H9 (cell line): ENCODE measurements at regions not wholly inside any gene's neighbourhood (a gene's known extent, or its start where the extent isn't known, plus 50 kb on each side); places are given as distances from the start of the nearest gene placed in this dataset.

Experiments
- DNase-seq: peaks from one replicate; pipeline ENCODE4 v3.0.0-alpha.2; 2017
- H2AFZ ChIP-seq: one replicate; pipeline ENCODE4 v1.6.1; 2013; ENCODE audit warnings: mild to moderate bottlenecking, low read length, control low read depth, moderate library complexity
- H2AK5ac ChIP-seq: 2 replicates; pipeline ENCODE4 v1.6.1; 2013; ENCODE audit warnings: low read length, control low read depth, mixed read lengths; ENCODE audit not compliant: insufficient read length
- H2BK120ac ChIP-seq: one replicate; pipeline ENCODE4 v1.6.1; 2013; ENCODE audit warnings: low read depth, mild to moderate bottlenecking, low read length, control low read depth, inconsistent platforms; ENCODE audit not compliant: poor library complexity, severe bottlenecking
- H2BK12ac ChIP-seq: 2 replicates; pipeline ENCODE4 v1.6.1; 2013; ENCODE audit warnings: low read length, control low read depth, mixed read lengths, low read depth; ENCODE audit not compliant: insufficient read length
- H2BK15ac ChIP-seq: 2 replicates; pipeline ENCODE4 v1.6.1; 2013; ENCODE audit warnings: low read depth, low read length, control low read depth
- H2BK20ac ChIP-seq: one replicate; pipeline ENCODE4 v1.6.1; 2013; ENCODE audit warnings: low read depth, mild to moderate bottlenecking, low read length, control low read depth, inconsistent platforms; ENCODE audit not compliant: poor library complexity, severe bottlenecking
- H2BK5ac ChIP-seq: 2 replicates; pipeline ENCODE4 v1.6.1; 2013; ENCODE audit warnings: low read length, control low read depth, mixed read lengths; ENCODE audit not compliant: insufficient read length
- H3K14ac ChIP-seq: 2 replicates; pipeline ENCODE4 v1.6.1; 2013; ENCODE audit warnings: low read length, control low read depth; ENCODE audit not compliant: insufficient read depth
- H3K18ac ChIP-seq: 2 replicates; pipeline ENCODE4 v1.6.1; 2013; ENCODE audit warnings: low read depth, mild to moderate bottlenecking, mixed read lengths, low read length, control low read depth; ENCODE audit not compliant: insufficient read length
- H3K23ac ChIP-seq: 2 replicates; pipeline ENCODE4 v1.6.1; 2013; ENCODE audit warnings: low read length, control low read depth, mixed read lengths, low read depth; ENCODE audit not compliant: insufficient read length
- H3K23me2 ChIP-seq: 2 replicates; pipeline ENCODE4 v1.6.1; 2013; ENCODE audit warnings: low read depth, mild to moderate bottlenecking, mixed read lengths, low read length, control low read depth; ENCODE audit not compliant: insufficient read length, poor library complexity, severe bottlenecking
- H3K27ac ChIP-seq: 2 replicates; pipeline ENCODE4 v1.5.1; 2013; ENCODE audit warnings: low read length, control low read depth, mixed read lengths, low read depth; ENCODE audit not compliant: insufficient read length
- H3K27me3 ChIP-seq: 2 replicates; pipeline ENCODE4 v1.6.1; 2013; ENCODE audit warnings: low read length, control low read depth, inconsistent platforms; ENCODE audit not compliant: insufficient read depth
- H3K4ac ChIP-seq: 2 replicates; pipeline ENCODE4 v1.6.1; 2013; ENCODE audit warnings: low read depth, mild to moderate bottlenecking, control low read depth, inconsistent platforms, low read length, moderate library complexity
- H3K4me1 ChIP-seq: 2 replicates; pipeline ENCODE4 v1.6.1; 2013; ENCODE audit warnings: low read length, control low read depth, inconsistent platforms; ENCODE audit not compliant: insufficient read depth
- H3K4me2 ChIP-seq: 2 replicates; pipeline ENCODE4 v1.6.1; 2013; ENCODE audit warnings: low read length, control low read depth, mixed read lengths; ENCODE audit not compliant: insufficient read length, insufficient read depth
- H3K56ac ChIP-seq: 2 replicates; pipeline ENCODE4 v1.6.1; 2013; ENCODE audit warnings: low read depth, mild to moderate bottlenecking, mixed read lengths, low read length, control low read depth; ENCODE audit not compliant: insufficient read length
- H3K79me1 ChIP-seq: 2 replicates; pipeline ENCODE4 v1.6.1; 2013; ENCODE audit warnings: low read depth, mild to moderate bottlenecking, moderate library complexity, low read length, control low read depth, inconsistent platforms; ENCODE audit not compliant: insufficient read depth, poor library complexity, severe bottlenecking
- H3K79me2 ChIP-seq: 2 replicates; pipeline ENCODE4 v1.6.1; 2013; ENCODE audit warnings: low read length, control low read depth, inconsistent platforms; ENCODE audit not compliant: insufficient read depth
- H3K9ac ChIP-seq: 2 replicates; pipeline ENCODE4 v1.6.1; 2013; ENCODE audit warnings: low read length, control low read depth, mixed read lengths; ENCODE audit not compliant: insufficient read length; ENCODE audit errors: extremely low read depth
- H3K9me3 ChIP-seq: one replicate; pipeline ENCODE4 v1.6.1; 2013; ENCODE audit warnings: low read depth, low read length, inconsistent platforms; ENCODE audit not compliant: control insufficient read depth
- H3T11ph ChIP-seq: one replicate; pipeline ENCODE4 v1.6.1; 2013; ENCODE audit warnings: mild to moderate bottlenecking, low read length, control low read depth, inconsistent platforms
- H4K20me1 ChIP-seq: one replicate; pipeline ENCODE4 v1.6.1; 2013; ENCODE audit not compliant: control insufficient read depth, insufficient read length, insufficient read depth
- H4K5ac ChIP-seq: 2 replicates; pipeline ENCODE4 v1.6.1; 2013; ENCODE audit warnings: low read depth, mild to moderate bottlenecking, mixed read lengths, low read length, control low read depth; ENCODE audit not compliant: insufficient read length
- H4K8ac ChIP-seq: replicated peaks from 2 replicates; pipeline ENCODE4 v1.6.1; 2013; ENCODE audit warnings: low read length, control low read depth, mixed read lengths, low read depth; ENCODE audit not compliant: insufficient read length
- H4K91ac ChIP-seq: 2 replicates; pipeline ENCODE4 v1.6.1; 2013; ENCODE audit warnings: low read depth, mild to moderate bottlenecking, moderate library complexity, mixed read lengths, low read length, control low read depth; ENCODE audit not compliant: insufficient read length
- H3K27ac Mint-ChIP-seq, 3 experiments: 2 replicates in 2 of 3; 3 replicates in 1 of 3; pipeline ENCODE4 v1.8.0; 2020 to 2021; ENCODE audit warnings: mixed read lengths in 3 of 3, mild to moderate bottlenecking in 1 of 3, moderate library complexity in 1 of 3
- H3K27me3 Mint-ChIP-seq: 2 replicates; pipeline ENCODE4 v1.8.0; 2021; ENCODE audit warnings: low read depth, mild to moderate bottlenecking, moderate library complexity, mixed read lengths
- H3K36me3 Mint-ChIP-seq, 3 experiments: 2 replicates in 2 of 3; 3 replicates in 1 of 3; pipeline ENCODE4 v1.8.0; 2020 to 2021; ENCODE audit warnings: low read depth in 3 of 3, mixed read lengths in 3 of 3; ENCODE audit not compliant: insufficient read depth in 1 of 3
- H3K4me1 Mint-ChIP-seq, 2 experiments: 2 replicates each; pipeline ENCODE4 v1.8.0; 2020; ENCODE audit warnings: mixed read lengths in 2 of 2
- H3K4me3 Mint-ChIP-seq, 2 experiments: 2 replicates in 1 of 2; 3 replicates in 1 of 2; pipeline ENCODE4 v1.8.0; 2020 to 2021; ENCODE audit warnings: mild to moderate bottlenecking in 2 of 2, mixed read lengths in 2 of 2, moderate library complexity in 1 of 2
- H3K9me3 Mint-ChIP-seq, 2 experiments: 2 replicates in 1 of 2; 3 replicates in 1 of 2; pipeline ENCODE4 v1.8.0; 2020; ENCODE audit warnings: mild to moderate bottlenecking in 2 of 2, mixed read lengths in 2 of 2, moderate library complexity in 1 of 2
- CTCF ChIP-seq: fragments of 200-600 bp; sonication (generic); conservative IDR thresholded peaks from 3 replicates; pipeline ENCODE4 v1.8.0; 2021; ENCODE audit warnings: antibody characterized with exemption, mild to moderate bottlenecking

GRCh38 chrX:118171356-118171755 lies 54.7 kb upstream of the KLHL13 start:
- H3K14ac ChIP-seq, result no peak overlapping the region
- no peaks in the 10 kb centered on the region for H4K20me1 ChIP-seq
- no peaks in the 10 kb centered on the region for H3K79me1 ChIP-seq
- no peak overlapping the region for H3K56ac ChIP-seq
- no peaks in the 10 kb centered on the region for H3K27me3 ChIP-seq
- no peak overlapping the region for H2BK120ac ChIP-seq
- no peaks in the 10 kb centered on the region for H3K4me1 Mint-ChIP-seq
- no peak overlapping the region for H2AFZ ChIP-seq
- no peaks in the 10 kb centered on the region for H3K23me2 ChIP-seq
- H3K27ac ChIP-seq, result no peak overlapping the region
- H4K5ac ChIP-seq, result no peak overlapping the region
- H2BK20ac ChIP-seq, result no peak overlapping the region
- no peak for DNase-seq
- no peak overlapping the region for H3K4ac ChIP-seq
- peaks cover 0 to 55% of the 10 kb centered on the region in 2 experiments; a peak in 4 of 5 replicates for H3K9me3 Mint-ChIP-seq
- peaks cover 2% of the 10 kb centered on the region; the same call in 1 of the 2 replicates for H3K27me3 Mint-ChIP-seq
- H3T11ph ChIP-seq, result no peak overlapping the region
- no peaks in the 10 kb centered on the region for H3K4me1 ChIP-seq
- H3K27ac Mint-ChIP-seq, result no peak overlapping the region
- H4K91ac ChIP-seq, result no peak overlapping the region
- H3K18ac ChIP-seq, result no peak overlapping the region
- no peak overlapping the region for H2BK5ac ChIP-seq
- TF ChIP-seq CTCF, result no peak
- H3K4me3 Mint-ChIP-seq, result no peak overlapping the region
- H2AK5ac ChIP-seq, result no peak overlapping the region
- no peak overlapping the region for H2BK12ac ChIP-seq
- no peak overlapping the region for H2BK15ac ChIP-seq
- H3K23ac ChIP-seq, result no peak overlapping the region
- H3K79me2 ChIP-seq, result no peaks in the 10 kb centered on the region
- no peak overlapping the region for H3K9ac ChIP-seq
- H3K36me3 Mint-ChIP-seq, result no peaks in the 10 kb centered on the region; a peak in 1 of 7 replicates
- no peak overlapping the region for H4K8ac ChIP-seq
- peaks cover 26% of the 10 kb centered on the region for H3K9me3 ChIP-seq
- H3K4me2 ChIP-seq, result no peak overlapping the region
